ENCODE measurements at regions not wholly inside any gene's neighbourhood (a gene's known extent, or its start where the extent isn't known, plus 50 kb on each side); places are given as distances from the start of the nearest gene placed in this dataset.
"Not testable (repeated sequence)": the region's sequence is repeated elsewhere in the genome, so short reads cannot be mapped to it uniquely, and the experiment has no call there.

DNA sequence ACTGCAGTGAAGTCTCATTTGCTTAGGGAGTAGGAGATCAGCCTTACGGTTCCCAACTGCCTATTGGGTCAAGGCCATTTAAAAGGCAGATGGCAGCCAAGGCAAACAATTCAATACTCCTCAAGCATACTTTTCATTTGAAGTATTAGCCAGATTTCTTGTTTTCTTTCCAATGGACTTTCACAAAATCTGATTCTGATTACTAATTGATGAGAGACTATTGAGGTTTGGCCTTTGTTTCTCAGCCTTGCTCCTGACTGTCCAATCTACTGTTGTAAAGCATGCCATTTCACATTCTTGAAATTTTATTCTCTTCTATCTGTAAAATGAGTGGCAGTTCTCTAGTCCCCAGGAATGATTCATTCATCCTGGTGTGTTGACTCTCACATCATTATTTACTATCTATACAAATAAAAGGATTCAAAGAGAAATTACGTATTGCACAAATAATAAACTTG, 166.2 kb upstream of the TGFBR2 start:
- DNase-seq (no peak), ATAC-seq (replicated peaks) (no peak)
- Mint-ChIP-seq H3K4me3 (no peak overlapping the region), H3K27ac (no peak overlapping the region), H3K36me3 (ENCODE audit: insufficient read depth) (no peaks in the 10 kb centered on the region), H3K27me3 (no peaks in the 10 kb centered on the region), H3K9me3 (no peaks in the 10 kb centered on the region), H3K4me1 (ENCODE audit: low read depth in 2 of 2) (peaks cover 5 to 6% of the 10 kb centered on the region in 2 donors)

DNA sequence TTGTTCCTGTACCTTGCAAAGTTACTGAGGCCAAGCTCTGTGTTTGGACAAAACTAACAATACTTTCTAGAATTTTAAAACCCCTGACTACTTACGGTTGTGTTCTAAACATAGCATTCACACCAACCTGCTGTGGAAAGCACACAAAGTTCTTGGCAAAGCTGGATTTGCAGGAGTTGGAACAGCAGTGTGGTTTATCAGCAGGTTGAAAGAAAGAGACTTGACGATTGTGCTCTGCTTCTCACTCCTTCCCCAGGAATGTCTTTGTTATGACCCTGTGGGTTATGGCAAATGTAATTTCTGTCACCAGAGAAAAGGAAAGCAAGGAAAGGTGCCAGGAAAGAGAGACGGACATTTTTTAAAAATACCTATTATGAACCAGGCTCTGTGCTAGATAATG, 165.5 kb upstream of the TGFBR2 start:
- no peaks in the 10 kb centered on the region for H3K4me1 Mint-ChIP-seq (ENCODE audit: low read depth in 2 of 2)
- DNase-seq = no peak
- H3K4me3 Mint-ChIP-seq = no peak overlapping the region
- H3K9me3 Mint-ChIP-seq = no peaks in the 10 kb centered on the region
- H3K27me3 Mint-ChIP-seq = no peaks in the 10 kb centered on the region
- H3K27ac Mint-ChIP-seq = no peak overlapping the region
- no peak for ATAC-seq (replicated peaks)
- H3K36me3 Mint-ChIP-seq (ENCODE audit: insufficient read depth) = no peaks in the 10 kb centered on the region

DNA sequence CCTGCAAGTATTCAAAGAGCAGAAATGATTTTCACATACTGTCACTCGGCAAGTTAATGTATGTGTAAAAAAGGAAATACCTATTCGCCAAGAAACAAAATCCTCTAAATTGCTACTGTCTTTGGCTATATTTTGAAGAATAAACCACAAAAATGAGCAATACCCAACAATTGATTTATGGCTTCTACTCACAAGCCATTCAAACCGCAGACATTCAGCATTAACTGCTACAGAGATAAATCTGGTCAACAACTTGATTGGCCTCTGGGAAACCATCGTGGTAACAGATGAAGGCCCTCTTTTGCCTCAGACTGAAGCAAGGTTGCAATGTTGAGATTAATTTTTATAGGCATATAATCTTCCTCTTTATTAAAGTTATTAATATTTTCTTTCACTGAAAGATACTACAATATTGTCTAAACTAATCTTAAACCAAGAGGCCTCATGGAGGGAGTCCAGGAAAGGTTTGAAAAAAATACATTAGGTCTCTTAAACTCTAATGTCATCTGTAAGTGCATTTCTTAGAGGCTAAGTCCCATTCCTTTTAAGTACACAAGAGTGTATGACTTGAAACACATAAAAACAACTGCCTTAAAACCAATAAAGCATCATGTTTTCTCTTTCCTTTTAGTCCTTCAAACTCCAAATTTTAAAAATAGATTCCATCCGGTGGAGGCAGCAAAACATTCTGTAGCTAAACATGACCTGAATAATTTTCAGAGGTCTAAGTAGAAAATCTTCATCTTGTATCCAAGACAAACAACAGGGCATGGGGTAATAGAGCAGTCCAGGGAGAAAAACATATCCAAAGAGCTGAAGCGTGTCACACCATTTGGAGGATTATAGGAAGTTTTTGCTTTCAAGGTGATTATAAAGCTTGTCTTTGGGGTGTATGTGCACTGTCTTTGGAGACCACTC, 162.4 kb upstream of the TGFBR2 start:
- Mint-ChIP-seq H3K36me3 (ENCODE audit: insufficient read depth) (no peaks in the 10 kb centered on the region), H3K27me3 (no peaks in the 10 kb centered on the region), H3K4me3 (no peak overlapping the region), H3K9me3 (no peaks in the 10 kb centered on the region), H3K27ac (no peak overlapping the region), H3K4me1 (ENCODE audit: low read depth in 2 of 2) (no peaks in the 10 kb centered on the region)
- no peak for DNase-seq
- ATAC-seq (replicated peaks) = no peak

DNA sequence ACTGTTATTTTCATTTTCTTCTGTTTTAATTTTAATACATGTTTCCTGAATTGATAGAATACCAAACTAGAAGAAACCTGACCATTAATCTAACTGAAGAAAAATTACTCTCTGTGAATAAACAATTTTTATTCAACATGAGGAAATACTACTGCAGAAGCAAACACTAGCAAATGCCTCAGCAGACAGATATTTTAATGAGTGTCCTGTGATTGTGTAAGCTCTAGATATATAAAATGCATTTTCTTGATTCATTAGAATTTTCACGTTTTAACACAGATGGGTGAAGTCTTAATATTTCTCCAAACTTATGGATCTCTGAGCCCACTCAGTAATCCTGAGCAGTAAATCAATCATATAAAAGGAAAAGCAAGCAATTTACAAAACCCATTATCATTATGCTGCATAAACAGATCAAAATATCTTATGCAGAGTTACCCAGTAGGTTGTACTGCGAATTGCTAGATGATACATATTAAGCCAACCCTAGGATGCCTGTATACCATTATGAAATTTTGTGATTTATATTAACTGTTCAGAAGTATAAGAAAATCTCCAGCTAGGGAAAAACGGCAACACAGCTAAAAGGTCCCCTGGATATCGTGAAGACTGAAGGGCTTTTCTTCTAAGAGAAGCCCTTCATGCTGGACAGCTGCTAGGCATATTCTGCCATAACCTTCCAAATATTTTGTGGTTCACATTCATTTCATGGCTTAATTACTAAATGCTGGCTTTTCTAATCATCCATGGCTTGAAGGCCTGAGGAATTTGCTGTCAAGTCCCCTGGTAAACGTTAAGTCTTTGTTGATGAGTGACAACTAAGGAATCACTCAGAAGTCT, 157.7 kb upstream of the TGFBR2 start:
- no peak overlapping the region for H3K27ac Mint-ChIP-seq
- H3K9me3 Mint-ChIP-seq = no peaks in the 10 kb centered on the region
- ATAC-seq (replicated peaks) (no peak), DNase-seq (no peak)
- no peak overlapping the region for H3K4me3 Mint-ChIP-seq
- no peaks in the 10 kb centered on the region for H3K27me3 Mint-ChIP-seq
- H3K4me1 Mint-ChIP-seq (ENCODE audit: low read depth in 2 of 2) = no peaks in the 10 kb centered on the region
- H3K36me3 Mint-ChIP-seq (ENCODE audit: insufficient read depth) = no peaks in the 10 kb centered on the region

DNA sequence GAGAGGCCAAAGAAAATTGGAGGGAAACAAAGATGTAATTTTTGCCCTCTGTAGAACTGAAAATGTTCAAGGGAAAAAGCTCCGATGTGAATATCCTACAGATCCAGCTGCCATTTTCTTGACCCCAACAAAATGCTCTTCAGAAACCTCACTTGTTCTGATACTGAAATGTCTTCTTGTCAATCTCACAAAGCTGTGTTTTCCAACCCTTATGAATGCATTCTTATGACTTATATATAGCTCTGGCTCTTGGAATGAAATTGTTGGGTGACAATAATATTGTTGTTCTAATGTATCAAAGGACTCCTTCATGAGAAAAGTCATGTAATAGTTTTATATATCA, 157.1 kb upstream of the TGFBR2 start:
- Mint-ChIP-seq H3K27me3 (no peaks in the 10 kb centered on the region), H3K27ac (no peak overlapping the region), H3K4me3 (no peak overlapping the region), H3K4me1 (ENCODE audit: low read depth in 2 of 2) (no peaks in the 10 kb centered on the region), H3K9me3 (no peaks in the 10 kb centered on the region), H3K36me3 (ENCODE audit: insufficient read depth) (no peaks in the 10 kb centered on the region)
- DNase-seq (no peak), ATAC-seq (replicated peaks) (no peak)

DNA sequence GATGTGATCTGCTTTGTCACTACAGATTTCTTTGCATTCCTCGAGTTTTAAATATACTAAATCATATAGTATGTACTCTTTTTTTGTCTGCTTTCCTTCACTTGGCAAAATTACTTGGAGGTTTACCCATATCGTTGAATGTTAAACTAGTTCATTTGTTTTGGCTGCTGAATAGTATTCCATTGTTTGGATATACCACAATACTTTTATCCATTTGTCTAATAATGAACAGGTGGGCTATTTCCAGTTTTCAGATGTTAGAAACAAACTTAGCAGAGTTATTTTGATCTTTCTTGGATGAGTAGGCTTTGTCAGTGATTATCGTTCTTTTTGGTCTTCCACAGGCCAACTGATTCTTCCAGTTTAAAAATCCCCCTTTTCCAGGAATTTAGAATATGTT, 154.0 kb upstream of the TGFBR2 start:
- Mint-ChIP-seq H3K4me1 (ENCODE audit: low read depth in 2 of 2) (no peaks in the 10 kb centered on the region), H3K27ac (no peak overlapping the region), H3K36me3 (ENCODE audit: insufficient read depth) (no peaks in the 10 kb centered on the region), H3K9me3 (no peaks in the 10 kb centered on the region), H3K27me3 (no peaks in the 10 kb centered on the region), H3K4me3 (no peak overlapping the region)
- DNase-seq (no peak), ATAC-seq (replicated peaks) (no peak)

DNA sequence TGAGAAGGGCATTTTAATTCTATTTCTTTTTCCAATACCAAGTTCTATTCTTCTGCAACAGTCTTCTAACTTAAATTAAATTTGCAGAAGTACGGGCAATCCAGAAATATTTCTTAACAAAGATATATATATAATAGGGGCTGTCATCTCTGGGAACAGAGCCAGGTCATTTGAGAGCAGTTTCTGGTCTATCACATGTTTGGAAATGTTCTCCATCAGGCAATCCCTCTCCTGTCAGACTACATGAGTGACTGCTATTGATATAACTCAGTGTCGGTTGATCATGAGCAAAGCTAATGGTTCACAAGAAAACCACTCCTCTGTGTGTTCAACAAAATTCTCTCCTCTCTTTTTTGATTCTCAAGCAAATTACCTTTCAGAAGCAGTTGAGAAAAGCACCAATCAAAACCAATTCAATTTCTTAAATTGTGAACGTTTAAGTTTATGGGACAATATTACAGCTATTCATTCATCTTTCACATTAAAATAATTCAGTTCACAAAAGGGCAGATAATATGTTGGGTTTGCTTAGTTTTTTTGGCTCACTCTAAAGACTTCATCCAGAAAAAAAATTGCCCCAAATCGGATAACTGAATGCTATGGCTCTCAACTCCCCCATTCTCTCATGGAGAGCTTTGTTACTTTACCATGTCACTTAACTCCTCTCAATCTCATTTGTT, 152.9 kb upstream of the TGFBR2 start:
- no peak overlapping the region for H3K4me3 Mint-ChIP-seq
- no peaks in the 10 kb centered on the region for H3K27me3 Mint-ChIP-seq
- H3K36me3 Mint-ChIP-seq (ENCODE audit: insufficient read depth) = no peaks in the 10 kb centered on the region
- peaks cover 0 to 3% of the 10 kb centered on the region in 2 donors for H3K9me3 Mint-ChIP-seq
- no peak for ATAC-seq (replicated peaks)
- no peak overlapping the region for H3K27ac Mint-ChIP-seq
- H3K4me1 Mint-ChIP-seq (ENCODE audit: low read depth in 2 of 2) = no peaks in the 10 kb centered on the region
- DNase-seq = no peak

DNA sequence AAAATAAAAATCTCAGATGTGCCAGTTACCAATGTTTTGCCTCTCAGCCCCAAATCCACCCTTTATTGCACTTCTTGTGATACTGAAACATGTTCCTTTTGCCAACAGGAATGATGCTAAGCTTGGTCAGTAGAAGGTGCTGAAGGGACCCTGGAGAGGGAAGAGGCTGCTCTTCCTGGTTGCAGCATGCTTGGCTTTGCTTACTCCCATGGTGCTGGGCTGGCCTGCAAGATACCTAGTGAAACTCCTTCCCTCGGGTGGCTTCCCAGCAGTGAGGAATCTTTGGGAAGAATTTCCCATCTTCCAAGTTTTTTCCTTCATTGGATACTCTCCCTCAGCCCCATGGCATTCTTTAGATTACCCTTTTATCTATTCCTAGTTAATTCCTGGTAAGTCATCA, 151.8 kb upstream of the TGFBR2 start:
- Mint-ChIP-seq H3K27ac (no peak overlapping the region), H3K4me1 (ENCODE audit: low read depth in 2 of 2) (no peaks in the 10 kb centered on the region), H3K27me3 (no peaks in the 10 kb centered on the region), H3K36me3 (ENCODE audit: insufficient read depth) (no peaks in the 10 kb centered on the region), H3K4me3 (no peak overlapping the region), H3K9me3 (peaks cover 0 to 5% of the 10 kb centered on the region in 2 donors)
- DNase-seq (no peak), ATAC-seq (replicated peaks) (no peak)

DNA sequence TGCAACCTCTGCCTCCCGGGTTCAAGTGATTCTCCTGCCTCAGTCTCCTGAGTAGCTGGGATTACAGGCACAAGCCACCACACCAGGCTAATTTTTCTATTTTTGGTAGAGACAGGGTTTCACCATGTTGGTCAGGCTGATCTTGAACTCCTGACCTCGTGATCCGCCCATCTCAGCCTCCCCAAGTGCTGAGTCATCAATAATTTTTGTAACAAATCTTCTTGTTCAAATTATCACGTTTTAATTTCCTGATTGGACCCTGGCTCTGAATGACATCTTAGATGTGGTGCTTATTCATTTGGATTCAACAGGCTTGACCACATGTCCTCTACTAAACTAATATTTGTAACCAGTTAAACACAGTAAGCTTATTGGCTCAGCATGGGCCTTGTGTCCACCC, 151.3 kb upstream of the TGFBR2 start:
- H3K4me3 Mint-ChIP-seq; H3K9me3 Mint-ChIP-seq; H3K27ac Mint-ChIP-seq; ATAC-seq (replicated peaks); DNase-seq; H3K36me3 Mint-ChIP-seq (ENCODE audit: insufficient read depth); H3K27me3 Mint-ChIP-seq; H3K4me1 Mint-ChIP-seq (ENCODE audit: low read depth in 2 of 2): not testable (repeated sequence)

DNA sequence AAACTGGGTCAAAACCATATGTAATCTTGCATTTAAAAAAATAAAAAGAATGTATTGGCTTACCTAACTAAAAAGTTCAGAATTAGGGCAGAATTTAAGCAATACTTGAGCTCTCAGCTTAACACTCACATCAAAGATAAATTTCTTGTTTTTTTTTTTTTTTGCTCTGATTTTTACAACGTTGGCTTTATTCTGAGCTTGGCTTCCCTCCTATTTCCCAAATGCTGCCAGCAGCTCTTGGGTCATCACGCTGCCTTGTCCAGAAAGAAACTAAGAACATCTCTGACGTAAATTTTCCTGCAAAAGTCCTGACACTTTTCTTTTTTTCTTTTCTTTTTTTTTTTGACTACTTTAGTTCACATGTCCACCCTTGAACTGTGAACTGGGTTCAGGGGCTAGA, 150.6 kb upstream of the TGFBR2 start:
- Mint-ChIP-seq H3K4me3 (no peak overlapping the region), H3K4me1 (ENCODE audit: low read depth in 2 of 2) (no peaks in the 10 kb centered on the region), H3K36me3 (ENCODE audit: insufficient read depth) (no peaks in the 10 kb centered on the region), H3K9me3 (peaks cover 0 to 5% of the 10 kb centered on the region in 2 donors), H3K27me3 (no peaks in the 10 kb centered on the region), H3K27ac (no peak overlapping the region)
- ATAC-seq (replicated peaks) (no peak), DNase-seq (no peak)

DNA sequence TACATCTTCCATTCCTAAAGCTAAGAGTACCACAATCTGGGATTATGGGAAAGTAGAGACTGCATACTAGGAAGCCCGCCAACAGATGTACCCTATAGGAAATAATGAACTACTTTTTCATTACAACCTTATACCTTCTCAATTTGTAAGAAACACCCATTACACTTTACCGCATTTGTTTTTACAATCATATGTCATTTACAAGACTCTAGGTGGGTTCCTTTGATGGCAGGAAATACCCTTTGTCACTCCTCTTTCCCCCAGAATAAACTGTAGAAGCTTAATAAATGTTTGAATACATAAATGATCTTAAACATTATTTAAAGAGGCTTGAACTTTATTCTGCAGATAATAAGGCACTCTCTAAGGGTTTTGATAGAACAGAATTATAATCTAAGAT, 150.1 kb upstream of the TGFBR2 start:
- Mint-ChIP-seq H3K4me1 (ENCODE audit: low read depth in 2 of 2) (no peaks in the 10 kb centered on the region), H3K27me3 (no peaks in the 10 kb centered on the region), H3K4me3 (no peak overlapping the region)

DNA sequence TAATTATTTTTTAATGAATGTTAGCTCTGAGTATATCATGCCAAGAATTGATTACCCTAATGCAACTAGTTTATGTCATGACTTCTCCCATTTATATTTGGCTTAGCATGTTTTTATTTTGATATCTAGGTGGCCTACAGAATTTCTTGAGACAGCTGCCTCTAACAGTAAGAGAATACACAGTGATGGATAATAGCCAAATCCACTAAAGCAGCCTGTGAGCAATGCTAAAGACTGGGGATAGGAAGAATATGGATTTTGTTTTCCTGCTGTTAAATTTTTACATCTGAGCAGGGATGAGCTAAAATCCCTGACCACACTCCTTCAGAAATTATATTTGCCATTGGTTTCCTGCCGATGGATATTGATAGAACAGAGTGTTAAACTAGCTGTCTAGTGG, 149.3 kb upstream of the TGFBR2 start:
- no peaks in the 10 kb centered on the region for H3K27me3 Mint-ChIP-seq
- ATAC-seq (replicated peaks) (no peak), DNase-seq (no peak)
- H3K27ac Mint-ChIP-seq = no peak overlapping the region
- H3K9me3 Mint-ChIP-seq = peaks cover 0 to 5% of the 10 kb centered on the region in 2 donors
- no peak overlapping the region for H3K4me3 Mint-ChIP-seq
- H3K36me3 Mint-ChIP-seq (ENCODE audit: insufficient read depth) = no peaks in the 10 kb centered on the region
- no peaks in the 10 kb centered on the region for H3K4me1 Mint-ChIP-seq (ENCODE audit: low read depth in 2 of 2)

More for the DNA sequence above, 150.1 kb upstream of the TGFBR2 start:
- H3K9me3 Mint-ChIP-seq = peaks cover 0 to 5% of the 10 kb centered on the region in 2 donors
- ATAC-seq (replicated peaks) = no peak
- no peaks in the 10 kb centered on the region for H3K36me3 Mint-ChIP-seq (ENCODE audit: insufficient read depth)
- no peak for DNase-seq
- peak overlapping the region in 1 of 2 donors; percentile 38 for H3K27ac Mint-ChIP-seq

DNA sequence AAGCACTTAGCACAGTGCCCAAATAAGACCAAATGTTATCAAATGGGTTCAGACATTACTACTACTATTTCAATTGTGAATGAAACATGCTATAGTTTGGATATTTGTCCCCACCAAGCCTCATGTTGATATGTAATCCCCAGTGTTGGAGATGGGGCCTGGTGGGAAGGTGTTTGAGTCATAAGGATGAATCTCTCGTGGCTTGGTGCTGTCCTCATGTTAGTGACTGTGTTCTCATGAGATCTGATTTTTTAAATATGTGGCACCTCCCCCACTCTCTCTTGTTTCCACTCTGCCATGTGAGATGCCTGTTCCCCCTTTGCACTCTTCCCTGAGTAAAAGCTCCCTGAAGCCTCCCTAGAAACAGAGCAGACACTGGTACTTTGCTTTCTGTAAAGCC, 148.7 kb upstream of the TGFBR2 start:
- H3K4me1 Mint-ChIP-seq (ENCODE audit: low read depth in 2 of 2) = no peaks in the 10 kb centered on the region
- no peaks in the 10 kb centered on the region for H3K36me3 Mint-ChIP-seq (ENCODE audit: insufficient read depth)
- no peak overlapping the region for H3K4me3 Mint-ChIP-seq
- no peaks in the 10 kb centered on the region for H3K27me3 Mint-ChIP-seq
- DNase-seq = no peak
- no peak overlapping the region for H3K27ac Mint-ChIP-seq
- no peak for ATAC-seq (replicated peaks)
- H3K9me3 Mint-ChIP-seq = peaks cover 0 to 5% of the 10 kb centered on the region in 2 donors
